ENCODE measurements at regions not wholly inside any gene's neighbourhood (a gene's known extent, or its start where the extent isn't known, plus 50 kb on each side); places are given as distances from the start of the nearest gene placed in this dataset.
"Not testable (repeated sequence)": the region's sequence is repeated elsewhere in the genome, so short reads cannot be mapped to it uniquely, and the experiment has no call there.

DNA sequence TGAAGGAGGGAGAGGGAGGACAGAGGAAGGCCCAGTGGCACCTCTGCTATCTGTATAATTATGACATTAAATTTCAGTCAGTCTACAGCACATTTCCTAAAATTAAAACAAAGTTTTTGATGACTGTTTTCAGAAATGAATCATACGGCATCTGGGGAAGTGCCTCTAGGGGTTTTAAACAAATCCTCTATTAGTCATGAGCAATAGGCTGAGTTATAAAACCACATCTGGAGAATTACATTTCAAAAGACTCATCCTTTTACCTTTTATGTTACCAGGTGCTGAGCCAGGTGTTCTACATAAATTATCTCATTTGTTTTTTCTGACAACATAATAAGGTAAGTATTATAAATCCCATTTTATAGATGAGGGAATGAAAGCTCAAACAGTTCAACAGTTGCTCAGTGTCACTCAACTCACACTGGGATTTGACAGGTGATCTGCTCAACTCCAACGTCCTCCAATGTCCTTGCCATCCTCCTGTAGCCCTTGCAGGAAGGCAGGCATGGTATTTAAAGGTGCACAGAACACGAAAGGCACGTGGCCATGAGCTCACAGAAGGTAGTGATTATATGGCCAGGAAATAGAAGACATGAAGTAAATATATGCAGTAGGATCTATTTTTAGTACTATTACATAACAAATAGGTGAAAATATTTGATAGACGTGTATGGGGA is 184.2 kb upstream of the MAN1A1 start:
- no peak for DNase-seq

DNA sequence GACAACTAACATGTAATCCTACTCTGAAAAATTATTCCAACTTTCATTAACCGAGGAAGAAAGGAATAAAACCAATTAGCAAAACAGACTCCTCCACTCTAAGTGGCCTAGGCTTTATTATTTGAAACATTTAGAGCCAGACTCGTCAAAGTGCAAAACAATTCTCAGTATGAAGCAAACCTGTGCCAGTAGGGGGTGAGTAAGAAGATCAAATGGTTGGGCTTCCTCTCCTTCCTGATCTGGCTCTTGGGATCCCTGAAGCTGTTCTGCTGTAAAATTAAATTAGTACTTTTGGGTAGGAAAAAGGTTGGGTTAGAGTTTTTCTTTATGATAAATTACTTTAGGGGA is 177.6 kb upstream of the MAN1A1 start:
- no peak for DNase-seq

DNA sequence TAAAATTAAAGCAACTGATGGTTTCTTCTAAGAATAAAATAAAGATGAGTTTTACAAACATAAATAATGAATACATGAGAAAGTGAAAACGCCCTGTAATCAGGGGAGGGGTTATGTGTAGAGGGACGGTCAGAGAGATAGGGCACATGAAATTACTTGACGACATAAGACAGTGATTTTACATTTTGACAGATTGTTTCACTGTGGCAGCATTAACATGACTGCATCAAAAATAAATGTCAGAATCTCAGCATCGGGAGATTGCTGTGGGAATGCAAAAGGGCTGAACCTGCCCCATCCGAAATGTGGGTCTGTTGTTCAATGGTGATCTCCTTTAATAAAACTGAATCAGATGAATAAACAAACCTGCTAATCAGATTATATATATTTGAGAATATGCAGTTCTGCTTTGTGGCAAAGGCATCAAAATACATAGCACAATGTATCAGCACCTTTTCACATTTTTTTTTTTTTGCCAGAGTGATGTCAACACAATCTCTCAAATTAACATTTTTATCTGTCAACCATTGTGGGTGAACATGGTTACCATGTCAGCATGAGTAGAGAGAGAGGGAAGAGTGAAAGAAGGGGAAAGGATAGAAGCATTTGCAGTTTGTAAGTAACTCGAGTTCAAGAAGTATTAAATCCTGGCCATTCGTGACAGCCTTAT is 177.1 kb upstream of the MAN1A1 start:
- no peak for DNase-seq

- DNase-seq: no peak
Observed at GRCh38 chr6:119524410-119524809, 174.8 kb upstream of the MAN1A1 start.

GRCh38 chr6:119523556-119523955 is 174.0 kb upstream of the MAN1A1 start:
- no peak for DNase-seq

DNA sequence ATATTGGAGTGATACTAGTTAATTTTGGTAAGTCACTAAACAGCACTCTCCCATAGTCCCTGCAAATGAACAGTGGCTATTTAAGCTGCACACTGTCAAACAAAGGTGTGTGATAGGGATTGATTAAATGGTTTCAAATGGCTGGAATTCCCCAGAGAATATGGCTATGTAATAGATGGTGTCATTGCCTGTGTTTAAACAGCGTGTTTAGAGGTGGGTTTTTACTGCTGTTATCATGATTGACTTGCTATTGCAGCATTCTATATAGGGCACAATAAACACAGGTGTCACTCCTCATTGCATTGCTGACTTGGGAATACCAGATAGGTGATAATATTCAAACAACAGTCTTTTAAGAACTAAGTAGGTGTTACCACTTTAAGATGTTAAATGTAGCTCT is 171.7 kb upstream of the MAN1A1 start:
- DNase-seq: no peak

DNA sequence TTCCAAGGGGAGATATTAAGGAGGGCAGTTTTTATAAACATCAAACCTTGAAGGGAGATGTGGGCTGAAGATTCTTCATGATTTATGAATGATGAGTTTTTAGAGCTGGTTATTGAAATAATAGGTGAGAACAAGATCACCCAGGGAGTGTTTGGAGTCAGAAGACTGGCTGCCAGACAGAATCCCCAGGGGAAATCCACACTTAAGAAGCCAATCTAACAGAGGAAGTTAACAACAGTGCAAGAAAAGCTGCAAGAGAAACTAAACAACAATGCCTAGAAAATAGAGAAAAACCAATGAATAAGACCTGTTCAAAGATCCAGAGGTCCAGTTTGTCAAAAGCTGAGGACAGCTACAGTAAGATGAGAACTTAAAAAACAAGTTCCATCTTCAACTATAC is 167.9 kb upstream of the MAN1A1 start:
- no peak for DNase-seq

GRCh38 chr6:119514345-119514744 is 164.8 kb upstream of the MAN1A1 start:
- DNase-seq: no peak

DNA sequence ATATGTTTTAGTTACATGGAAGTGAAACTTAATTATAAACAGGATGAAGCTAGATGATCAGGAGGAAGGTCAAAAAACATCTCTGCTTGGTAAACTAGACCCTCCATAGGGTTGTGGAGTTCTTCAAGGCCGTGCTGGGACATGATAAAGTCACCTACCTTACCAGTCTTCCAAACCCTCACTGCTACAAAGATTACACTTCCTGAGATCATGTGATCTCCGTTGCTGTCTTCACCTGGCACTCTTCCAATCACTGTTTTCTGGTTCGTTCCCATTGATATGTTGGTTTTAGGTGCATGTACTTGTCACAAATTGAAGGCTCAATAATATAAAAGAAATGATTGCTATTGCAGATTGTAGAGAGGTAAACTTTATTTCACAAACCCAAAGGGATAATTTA is 161.5 kb upstream of the MAN1A1 start:
- no peak for DNase-seq

GRCh38 chr6:119510246-119510645 is 160.7 kb upstream of the MAN1A1 start:
- DNase-seq: no peak

DNA sequence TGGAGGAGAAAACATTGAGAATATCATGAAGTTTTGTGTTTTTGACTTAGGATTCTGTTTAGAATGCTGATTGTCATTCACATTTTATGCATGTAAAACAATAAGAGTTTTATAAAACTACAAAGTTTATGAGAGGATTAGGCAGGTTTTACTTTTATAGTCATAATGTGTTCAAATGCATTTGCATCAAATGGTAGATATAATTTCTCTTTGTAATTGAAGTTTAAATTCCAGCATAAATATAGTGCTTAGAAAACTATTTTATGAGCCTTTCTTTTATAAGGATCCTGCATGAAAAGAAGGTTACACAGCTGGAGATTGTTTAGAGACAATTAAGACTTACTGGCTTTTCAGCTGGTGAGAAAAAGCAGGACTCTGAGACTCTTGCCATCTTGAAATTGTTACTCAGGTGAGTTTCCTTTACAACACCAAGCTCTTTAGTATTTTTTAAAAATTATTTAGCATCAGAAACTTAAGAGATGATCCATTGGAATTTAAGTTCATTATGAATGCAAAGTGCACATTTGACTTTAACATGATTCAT is 157.1 kb upstream of the MAN1A1 start:
- DNase-seq: no peak

DNA sequence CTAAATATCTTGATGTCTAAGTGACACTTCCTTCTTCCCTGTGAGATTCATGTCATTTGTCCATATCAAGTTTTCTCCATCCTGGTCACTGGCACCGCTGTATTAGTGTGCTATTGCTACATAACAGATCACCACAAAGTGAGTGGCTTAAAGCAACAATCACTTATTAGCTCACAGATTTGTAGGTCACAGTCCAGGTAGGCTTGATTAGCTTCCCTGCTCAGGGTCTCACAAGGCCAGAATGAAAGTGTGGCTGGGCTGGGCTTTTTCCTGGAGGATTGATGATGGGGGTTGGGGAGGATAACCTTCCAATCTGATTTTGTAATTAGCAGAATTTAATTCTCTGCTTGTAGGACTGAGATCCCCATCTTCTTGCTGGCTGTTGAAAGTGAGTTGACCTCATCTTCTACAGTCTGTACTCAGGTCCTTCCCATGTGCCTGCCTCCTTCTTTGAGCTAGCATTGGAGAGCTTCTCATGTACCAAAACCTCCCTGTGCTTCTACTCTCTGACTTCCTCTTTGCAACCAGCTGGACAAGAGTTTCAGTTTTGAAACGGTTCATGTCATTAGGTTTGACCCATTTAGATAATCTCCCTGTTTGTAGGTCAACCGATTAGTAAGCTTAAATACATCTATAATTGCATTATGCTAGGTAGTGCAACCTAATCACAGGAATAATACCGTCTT is 152.4 kb upstream of the MAN1A1 start:
- no peak for DNase-seq

DNA sequence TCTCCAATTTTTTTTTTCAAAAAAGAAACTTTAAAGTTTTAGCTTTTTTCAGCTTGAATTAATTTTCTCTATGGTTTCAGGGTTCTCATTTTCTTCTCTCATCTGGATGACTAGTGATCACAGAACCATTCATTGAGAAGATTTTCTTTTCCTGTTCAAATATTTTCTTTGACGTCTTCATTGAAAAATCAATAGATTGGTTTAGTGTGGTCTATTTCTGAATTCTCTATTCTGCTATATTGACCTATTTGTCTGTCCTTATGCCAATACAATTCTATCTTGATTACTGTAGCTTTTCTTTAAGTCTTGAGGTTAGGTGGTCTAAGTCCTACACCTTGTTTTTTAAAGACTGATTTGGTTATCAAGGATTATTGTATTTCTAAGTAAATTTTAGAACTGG is 150.2 kb upstream of the MAN1A1 start:
- no peak for DNase-seq

GRCh38 chr6:119497988-119498727 is 148.6 kb upstream of the MAN1A1 start:
- DNase-seq: no peak

GRCh38 chr6:119495230-119495683 is 145.7 kb upstream of the MAN1A1 start:
- DNase-seq: no peak

DNA sequence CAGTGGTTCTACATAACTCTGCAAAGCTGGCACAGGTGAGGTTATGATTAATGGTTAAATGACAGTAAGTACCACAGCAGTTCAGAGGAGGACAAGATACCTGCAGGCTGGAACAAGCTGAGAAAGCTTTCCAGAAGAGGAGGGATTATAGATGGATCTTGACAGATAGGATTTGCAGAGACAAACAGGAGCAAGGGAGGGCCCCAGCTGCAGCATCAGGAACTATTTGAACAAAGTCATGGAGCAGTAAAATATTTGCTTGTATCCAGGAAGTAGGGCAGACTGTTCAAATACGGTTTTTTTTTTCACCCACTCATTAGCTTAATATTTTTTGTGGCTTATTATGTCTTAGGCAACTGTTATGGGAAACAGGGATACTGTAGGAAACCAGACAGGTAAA is 144.4 kb upstream of the MAN1A1 start:
- DNase-seq: no peak

- DNase-seq: not testable (repeated sequence)
Observed at GRCh38 chr6:119491112-119491511, 141.6 kb upstream of the MAN1A1 start.

- DNase-seq: not testable (repeated sequence)
Observed at GRCh38 chr6:119490050-119490449, 140.5 kb upstream of the MAN1A1 start.

GRCh38 chr6:119484598-119484997 is 135.0 kb upstream of the MAN1A1 start:
- DNase-seq: no peak

GRCh38 chr6:119483908-119484307 is 134.3 kb upstream of the MAN1A1 start:
- no peak for DNase-seq

DNA sequence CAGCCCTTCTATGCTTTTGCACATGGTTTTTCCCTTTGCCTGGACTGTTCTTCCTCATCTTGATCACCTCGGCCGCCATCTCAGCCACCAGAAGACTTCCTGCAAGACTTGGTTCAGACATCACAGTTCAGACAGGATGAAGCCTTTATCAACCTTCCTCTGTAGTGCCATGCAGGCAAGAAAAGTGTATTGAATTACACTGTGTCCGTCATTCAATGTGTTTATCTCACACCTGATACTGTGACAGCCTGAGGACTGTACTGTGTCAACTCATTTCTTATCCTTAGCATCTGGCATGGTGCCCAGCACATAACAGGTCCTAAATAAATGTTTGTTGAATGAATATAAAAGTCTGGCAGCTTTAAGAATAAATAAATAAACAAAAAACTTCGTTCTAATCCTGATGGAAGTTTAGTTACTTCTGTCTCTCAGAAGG is 133.3 kb upstream of the MAN1A1 start:
- DNase-seq: no peak

GRCh38 chr6:119481976-119482375 is 132.4 kb upstream of the MAN1A1 start:
- DNase-seq: no peak

Measured in occipital lobe (tissue), 1 donor.